Lower leg skin (tissue), 3 donors: ENCODE measurements at regions not wholly inside any gene's neighbourhood (a gene's known extent, or its start where the extent isn't known, plus 50 kb on each side); places are given as distances from the start of the nearest gene placed in this dataset.

Experiments used
- CTCF ChIP-seq, 3 donors: fragments of 450-650 bp; IDR thresholded peaks; one replicate each; pipeline ENCODE4 v1.5.1; 2016; ENCODE audit warnings: antibody characterized with exemption in 3 of 3, mild to moderate bottlenecking in 3 of 3, moderate library complexity in 2 of 3
- POLR2A ChIP-seq, 2 donors: fragments of 450-650 bp; IDR thresholded peaks; one replicate each; pipeline ENCODE4 v1.6.1; 2016 to 2017; ENCODE audit warnings: antibody characterized with exemption in 2 of 2, mild to moderate bottlenecking in 1 of 2, moderate library complexity in 1 of 2

GRCh38 chr22:46062232-46062615, 85.3 kb upstream of the WNT7B start:
- TF ChIP-seq CTCF (IDR thresholded peaks at IDR 0.05) (no peak), POLR2A (IDR thresholded peaks at IDR 0.05) (no peak)
